ENCODE measurements at regions not wholly inside any gene's neighbourhood (a gene's known extent, or its start where the extent isn't known, plus 50 kb on each side); places are given as distances from the start of the nearest gene placed in this dataset.
"Not testable (repeated sequence)": the region's sequence is repeated elsewhere in the genome, so short reads cannot be mapped to it uniquely, and the experiment has no call there.

GRCh38 chr13:86309881-86310280 is 510.7 kb upstream of the SLITRK6 start:
- intact Hi-C loops (cut with DNase I) = no loop called here
- Histone ChIP-seq H3K4me3 (no peak overlapping the region), H3K4me1 (no peaks in the 10 kb centered on the region), H3K36me3 (no peaks in the 10 kb centered on the region), H3K27me3 (no peaks in the 10 kb centered on the region), H3K9ac (ENCODE audit: low read depth in 2 of 2, low read length in 2 of 2) (no peak overlapping the region), H3K27ac (no peak overlapping the region), H3K9me3 (no peaks in the 10 kb centered on the region)
- TF ChIP-seq CTCF (IDR thresholded peaks at IDR 0.05) = no peak
- DNase-seq = no peak

GRCh38 chr13:86313421-86313820 is 514.2 kb upstream of the SLITRK6 start:
- intact Hi-C loops (cut with DNase I) = no loop called here
- H3K4me3 ChIP-seq = no peak overlapping the region
- no peaks in the 10 kb centered on the region for H3K9me3 ChIP-seq
- H3K36me3 ChIP-seq = no peaks in the 10 kb centered on the region
- no peak overlapping the region for H3K9ac ChIP-seq (ENCODE audit: low read depth in 2 of 2, low read length in 2 of 2)
- H3K27me3 ChIP-seq = no peaks in the 10 kb centered on the region
- DNase-seq = no peak
- no peak for TF ChIP-seq CTCF (IDR thresholded peaks at IDR 0.05)
- no peaks in the 10 kb centered on the region for H3K4me1 ChIP-seq
- H3K27ac ChIP-seq = no peak overlapping the region

GRCh38 chr13:86318450-86318849 is 519.2 kb upstream of the SLITRK6 start:
- no peaks in the 10 kb centered on the region for H3K4me1 ChIP-seq
- no peaks in the 10 kb centered on the region for H3K9me3 ChIP-seq
- no peak for DNase-seq
- no peaks in the 10 kb centered on the region for H3K36me3 ChIP-seq
- H3K27me3 ChIP-seq = no peaks in the 10 kb centered on the region
- H3K9ac ChIP-seq (ENCODE audit: low read depth in 2 of 2, low read length in 2 of 2) = no peak overlapping the region
- H3K27ac ChIP-seq = no peak overlapping the region
- intact Hi-C loops (cut with DNase I) = no loop called here
- no peak for TF ChIP-seq CTCF (IDR thresholded peaks at IDR 0.05)
- H3K4me3 ChIP-seq = no peak overlapping the region

- intact Hi-C loops (cut with DNase I) = no loop called here
- Histone ChIP-seq H3K36me3 (no peaks in the 10 kb centered on the region), H3K9me3 (no peaks in the 10 kb centered on the region), H3K4me1 (no peaks in the 10 kb centered on the region), H3K9ac (ENCODE audit: low read depth in 2 of 2, low read length in 2 of 2) (no peak overlapping the region), H3K27ac (no peak overlapping the region), H3K27me3 (no peaks in the 10 kb centered on the region), H3K4me3 (no peak overlapping the region)
- no peak for TF ChIP-seq CTCF (IDR thresholded peaks at IDR 0.05)
- no peak for DNase-seq
These were observed 525.0 kb upstream of the SLITRK6 start for GRCh38 chr13:86324191-86324590.

- Histone ChIP-seq H3K9ac (ENCODE audit: low read depth in 2 of 2, low read length in 2 of 2) (no peak overlapping the region), H3K27ac (no peak overlapping the region), H3K36me3 (no peaks in the 10 kb centered on the region), H3K27me3 (no peaks in the 10 kb centered on the region), H3K4me1 (no peaks in the 10 kb centered on the region), H3K4me3 (no peak overlapping the region), H3K9me3 (no peaks in the 10 kb centered on the region)
- intact Hi-C loops (cut with DNase I) = no loop called here
- no peak for DNase-seq
- TF ChIP-seq CTCF (IDR thresholded peaks at IDR 0.05) = no peak
These were observed 556.1 kb upstream of the SLITRK6 start for GRCh38 chr13:86355301-86355700.

- TF ChIP-seq CTCF (IDR thresholded peaks at IDR 0.05) = no peak
- Histone ChIP-seq H3K4me3 (no peak overlapping the region), H3K27me3 (no peaks in the 10 kb centered on the region), H3K9ac (ENCODE audit: low read depth in 2 of 2, low read length in 2 of 2) (no peak overlapping the region), H3K36me3 (no peaks in the 10 kb centered on the region), H3K4me1 (no peaks in the 10 kb centered on the region), H3K9me3 (no peaks in the 10 kb centered on the region), H3K27ac (no peak overlapping the region)
- DNase-seq = no peak
- intact Hi-C loops (cut with DNase I) = no loop called here
These were observed 557.9 kb upstream of the SLITRK6 start for GRCh38 chr13:86357106-86357505.

GRCh38 chr13:86363749-86364148 is 564.5 kb upstream of the SLITRK6 start:
- intact Hi-C loops (cut with DNase I); H3K9me3 ChIP-seq: not testable (repeated sequence)

More at GRCh38 chr13:86363749-86364148, 564.5 kb upstream of the SLITRK6 start:
- not testable (repeated sequence) for H3K9ac ChIP-seq (ENCODE audit: low read depth in 2 of 2, low read length in 2 of 2); H3K27ac ChIP-seq; H3K27me3 ChIP-seq; DNase-seq; H3K36me3 ChIP-seq; H3K4me1 ChIP-seq; H3K4me3 ChIP-seq

All from colonic mucosa (tissue), 4 donors.